ENCODE measurements at regions not wholly inside any gene's neighbourhood (a gene's known extent, or its start where the extent isn't known, plus 50 kb on each side); places are given as distances from the start of the nearest gene placed in this dataset.

GRCh38 chr12:89101440-89101839 is 250.9 kb downstream of the DUSP6 start:
- TF ChIP-seq CTCF (IDR thresholded peaks at IDR 0.05), result no peak
- no peak for TF ChIP-seq POLR2A (IDR thresholded peaks at IDR 0.05)
